HG03575 (cell line): ENCODE measurements at regions not wholly inside any gene's neighbourhood (a gene's known extent, or its start where the extent isn't known, plus 50 kb on each side); places are given as distances from the start of the nearest gene placed in this dataset.
A peak's percentile ranks its signal among the peaks of the same experiment; 100 is the strongest.

ENCODE experiments used
- ATAC-seq: cut with Tn5 transposase; IDR thresholded peaks from one replicate; pipeline ENCODE4 v1.9.1; 2021; ENCODE audit not compliant: unreplicated experiment, insufficient number of reproducible peaks, low FRiP score; ENCODE audit errors: extremely low read depth

DNA sequence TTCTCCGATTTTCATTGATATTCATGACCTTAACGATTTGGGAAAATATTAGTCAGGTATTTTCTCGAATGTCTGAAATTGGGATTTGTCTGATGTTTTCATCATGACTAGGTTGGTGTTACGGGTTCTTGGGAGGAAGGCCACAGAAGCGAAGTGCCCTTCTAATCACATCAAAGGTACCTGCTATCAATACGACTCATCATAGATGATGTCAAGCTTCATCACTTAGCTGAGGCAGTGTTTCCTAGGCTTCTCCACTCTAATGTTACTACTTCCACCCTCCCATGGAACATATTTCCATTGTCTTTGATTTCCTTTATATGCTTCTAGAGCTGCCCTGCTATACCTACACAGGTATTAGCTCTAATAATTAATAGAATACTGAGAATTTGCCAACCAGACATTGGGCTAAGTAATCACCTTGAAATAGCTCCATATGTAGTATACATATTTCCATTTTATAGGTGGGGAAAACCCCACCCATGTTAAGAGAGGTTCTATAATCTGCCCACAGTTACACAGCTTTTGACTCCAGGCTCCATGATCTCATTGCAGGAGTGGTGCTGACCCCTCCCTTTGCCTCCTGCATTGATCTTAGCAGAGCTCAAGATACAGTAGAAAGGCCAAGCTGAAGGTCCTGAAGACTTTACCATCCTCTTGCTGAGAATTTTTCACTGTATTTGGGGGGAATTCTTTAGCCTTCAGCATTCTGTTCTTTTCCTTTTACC, 238.6 kb upstream of the ADAMTSL1 start:
- no peak for ATAC-seq

- ATAC-seq, result no peak
Observed at GRCh38 chr9:18236336-18236735, 237.6 kb upstream of the ADAMTSL1 start.

DNA sequence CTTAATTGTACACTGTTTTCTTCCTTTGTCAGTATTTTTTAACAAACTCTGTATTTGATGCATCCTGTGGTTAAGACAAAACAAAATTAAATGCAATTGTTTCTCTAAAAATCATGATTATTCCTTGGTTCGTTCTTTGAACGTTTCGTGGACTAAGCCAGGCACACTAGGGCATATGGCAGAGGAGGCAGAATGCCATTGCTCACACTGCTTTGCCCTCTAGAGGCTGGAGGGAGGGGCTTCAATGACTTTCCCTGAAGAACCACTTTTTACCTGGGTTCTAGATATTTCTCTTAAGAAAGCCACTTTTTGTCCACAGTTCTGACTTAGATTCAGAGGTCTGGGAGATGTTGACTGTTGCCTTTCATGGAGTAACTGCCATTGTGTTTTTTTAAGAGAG, 236.2 kb upstream of the ADAMTSL1 start:
- ATAC-seq, result no peak

- ATAC-seq, result no peak
Observed at GRCh38 chr9:18238254-18238653, 235.7 kb upstream of the ADAMTSL1 start.

GRCh38 chr9:18238752-18239447, 235.1 kb upstream of the ADAMTSL1 start:
- no peak for ATAC-seq

DNA sequence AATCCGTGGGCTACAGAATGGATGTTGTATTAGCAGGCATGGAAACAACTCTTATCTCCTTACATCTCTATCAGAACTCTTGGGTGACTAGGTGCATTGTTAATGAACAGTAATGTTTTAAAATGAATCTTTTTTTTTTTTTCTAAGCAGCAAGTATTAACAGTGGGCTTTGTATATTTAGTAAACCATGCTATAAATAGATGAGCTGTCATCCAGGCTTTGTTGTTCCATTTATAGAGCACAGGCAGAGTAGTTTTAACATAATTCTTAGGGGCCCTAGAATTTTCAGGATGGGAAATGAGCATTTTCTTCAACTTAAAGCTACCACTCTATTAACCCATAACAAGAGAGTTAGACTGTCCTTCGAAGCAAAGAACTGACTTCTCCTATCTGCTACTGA, 233.7 kb upstream of the ADAMTSL1 start:
- ATAC-seq, result no peak

DNA sequence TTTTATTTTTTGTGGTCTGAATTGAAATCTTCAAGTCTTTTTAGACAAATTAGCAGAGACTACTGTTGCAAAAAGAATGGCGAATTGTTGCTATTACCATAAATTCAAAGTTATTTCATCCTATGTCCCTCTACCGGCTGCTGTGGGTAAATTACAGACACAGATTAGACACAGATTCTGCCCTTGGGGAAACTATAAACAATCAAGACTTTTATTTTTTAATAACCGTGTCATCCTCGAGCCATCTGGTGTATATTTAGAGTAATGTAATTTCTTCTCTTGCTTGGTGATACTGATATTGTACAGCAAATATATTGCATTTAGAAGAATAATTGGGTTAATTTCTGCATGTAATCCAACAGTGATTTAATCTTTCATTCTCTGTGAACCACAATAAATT, 228.0 kb upstream of the ADAMTSL1 start:
- ATAC-seq, result no peak

GRCh38 chr9:18250053-18250452, 223.9 kb upstream of the ADAMTSL1 start:
- no peak for ATAC-seq

DNA sequence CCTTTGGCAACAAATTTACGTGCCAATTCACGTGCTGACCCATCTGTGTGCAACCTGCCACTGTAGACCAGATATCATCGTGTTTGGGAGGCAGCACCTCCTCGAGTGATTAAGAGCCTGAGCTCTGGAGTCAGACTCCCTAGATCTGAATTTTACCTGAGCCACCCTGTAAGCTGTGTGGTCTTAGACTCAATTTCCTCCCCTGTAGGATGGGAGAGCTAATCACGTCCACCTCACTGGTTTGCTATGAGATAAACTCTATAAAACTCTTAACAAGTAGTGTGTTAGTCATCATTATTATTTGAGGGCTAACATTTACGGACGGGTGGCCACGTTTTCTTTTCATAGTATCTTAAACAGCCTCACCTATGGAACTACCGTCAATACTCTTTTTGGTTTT, 220.0 kb upstream of the ADAMTSL1 start:
- ATAC-seq, result no peak

GRCh38 chr9:18255158-18255629, 218.8 kb upstream of the ADAMTSL1 start:
- ATAC-seq, result peak; percentile 70

- ATAC-seq, result no peak
Observed at GRCh38 chr9:18255747-18256146, 218.2 kb upstream of the ADAMTSL1 start.

DNA sequence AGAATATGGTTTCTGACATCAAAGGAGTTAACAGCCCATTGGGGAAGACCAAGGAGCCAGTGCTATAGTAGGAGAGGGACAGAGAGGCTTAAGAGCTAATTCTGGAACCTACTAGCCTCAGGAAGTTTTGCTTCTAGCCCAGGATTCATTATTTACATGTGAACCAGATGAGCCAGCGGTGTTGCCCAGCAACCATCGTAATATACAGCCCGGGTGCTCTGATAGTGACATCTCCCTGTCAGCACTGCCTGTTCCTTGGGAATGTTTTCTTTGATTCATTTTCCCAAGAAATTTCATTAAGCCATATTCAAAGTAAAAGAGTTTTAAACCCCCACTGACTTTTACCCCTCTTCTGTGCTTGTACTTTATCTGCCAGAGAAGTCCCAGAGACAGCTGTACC, 217.4 kb upstream of the ADAMTSL1 start:
- ATAC-seq, result no peak

- no peak for ATAC-seq
Observed at GRCh38 chr9:18260521-18260920, 213.4 kb upstream of the ADAMTSL1 start.

- no peak for ATAC-seq
Observed at GRCh38 chr9:18261181-18261580, 212.8 kb upstream of the ADAMTSL1 start.

GRCh38 chr9:18263377-18263776, 210.6 kb upstream of the ADAMTSL1 start:
- ATAC-seq, result no peak

- ATAC-seq, result no peak
Observed at GRCh38 chr9:18268381-18268780, 205.6 kb upstream of the ADAMTSL1 start.

GRCh38 chr9:18269561-18269960, 204.4 kb upstream of the ADAMTSL1 start:
- no peak for ATAC-seq

DNA sequence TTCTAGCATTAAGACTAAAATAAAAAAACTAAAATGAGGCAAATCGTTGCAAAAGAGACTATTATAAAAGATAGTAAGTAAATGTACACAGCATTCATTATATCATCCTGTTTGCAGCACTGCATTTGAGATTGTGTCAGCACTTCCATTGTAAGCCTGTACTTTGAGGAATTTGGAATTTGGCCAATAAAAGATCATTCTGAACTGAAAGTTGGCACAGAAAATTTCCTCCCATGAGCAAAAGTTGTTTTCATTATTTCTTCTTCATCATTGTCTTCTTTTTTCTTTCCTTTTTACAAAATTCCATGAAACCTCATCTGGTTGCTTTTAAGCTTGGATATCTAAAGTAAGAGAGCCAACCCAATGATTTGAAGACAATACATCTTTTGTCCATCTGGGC, 199.3 kb upstream of the ADAMTSL1 start:
- ATAC-seq, result no peak

- no peak for ATAC-seq
Observed at GRCh38 chr9:18275313-18275990, 198.5 kb upstream of the ADAMTSL1 start.

DNA sequence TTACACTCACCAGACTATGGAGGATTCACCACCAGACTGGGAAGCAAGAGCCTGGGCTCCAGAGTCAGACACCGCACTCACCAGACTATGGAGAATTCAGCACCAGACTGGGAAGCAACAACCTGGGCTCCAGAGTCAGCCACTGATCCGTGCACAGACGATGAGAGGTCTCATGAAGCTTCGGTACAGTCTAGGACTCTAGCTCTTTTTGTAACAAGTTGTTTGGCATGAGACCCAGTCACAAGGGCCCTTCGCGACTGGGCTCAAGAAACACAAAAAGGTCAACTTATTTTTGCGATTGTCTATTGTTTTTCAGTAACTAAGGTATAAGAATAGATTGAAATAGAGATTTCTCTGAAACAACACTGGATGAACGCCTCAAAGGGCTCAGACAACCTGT, 192.7 kb upstream of the ADAMTSL1 start:
- no peak for ATAC-seq
